Thyroid gland (tissue), 4 donors: ENCODE measurements at regions not wholly inside any gene's neighbourhood (a gene's known extent, or its start where the extent isn't known, plus 50 kb on each side); places are given as distances from the start of the nearest gene placed in this dataset.

Experiments
- DNase-seq, 2 donors: peaks; one replicate each; pipeline ENCODE4 v3.0.0-alpha.2; 2019
- H3K27ac ChIP-seq, 3 donors: fragments of 200-600 bp; sonication (generic); 1 replicate in 2 of 3; 2 replicates in 1 of 3; pipeline ENCODE4 v1.5.1; 2016 to 2019; ENCODE audit warnings: mild to moderate bottlenecking in 1 of 3, moderate library complexity in 1 of 3
- H3K27me3 ChIP-seq: fragments of 200-600 bp; sonication (generic); one replicate; pipeline ENCODE4 v1.5.1; 2019
- H3K36me3 ChIP-seq, 2 donors: fragments of 200-600 bp; sonication (generic); one replicate each; pipeline ENCODE4 v1.5.1; 2016 to 2019
- H3K4me1 ChIP-seq, 2 donors: fragments of 200-600 bp; sonication (generic); one replicate each; pipeline ENCODE4 v1.5.1; 2017 to 2019
- H3K4me3 ChIP-seq, 3 donors: fragments of 200-600 bp; sonication (generic); replicated peaks in 1 of 3; 1 replicate in 2 of 3; 2 replicates in 1 of 3; pipeline ENCODE4 v1.5.1; 2016; ENCODE audit warnings: mild to moderate bottlenecking in 1 of 3
- H3K9me3 ChIP-seq: fragments of 200-600 bp; sonication (generic); one replicate; pipeline ENCODE4 v1.5.1; 2017
- CTCF ChIP-seq, 6 experiments: fragments of 200-600 bp in 3 of 6; fragments of 450-650 bp in 3 of 6; sonication (generic) in 3 of 6; IDR thresholded peaks; one replicate each; pipeline ENCODE4 v1.5.1; 2016 to 2019; ENCODE audit warnings: antibody characterized with exemption in 6 of 6, mild to moderate bottlenecking in 2 of 6, inconsistent platforms in 1 of 6, moderate library complexity in 1 of 6
- POLR2A ChIP-seq, 2 donors: fragments of 450-650 bp; IDR thresholded peaks; one replicate each; pipeline ENCODE4 v1.6.1; 2017; ENCODE audit warnings: antibody characterized with exemption in 2 of 2, mild to moderate bottlenecking in 2 of 2, moderate library complexity in 1 of 2
- WGBS, 2 donors: methylation state at CpG; one replicate each; pipeline ENCODE4 v1.1.5; 2017; 5-methylcytosine and 5-hydroxymethylcytosine counted together
- intact Hi-C: fragments of 100-400 bp; cut with DNase I; formaldehyde crosslinking; loops from one replicate; pipeline ENCODE4 v1.15.1; 2023

GRCh38 chr10:3668276-3668965, 116.6 kb downstream of the KLF6 start:
- intact Hi-C loops = no loop called here
- Histone ChIP-seq H3K9me3 (no peaks in the 10 kb centered on the region), H3K4me3 (no peak overlapping the region), H3K27me3 (no peaks in the 10 kb centered on the region), H3K36me3 (no peaks in the 10 kb centered on the region), H3K4me1 (peaks cover 0 to 5% of the 10 kb centered on the region in 2 donors), H3K27ac (peak overlapping the region; percentile 21 to 77 (median 63))
- TF ChIP-seq POLR2A (IDR thresholded peaks at IDR 0.05) = peak in 1 of 2 donors; percentile 25
- TF ChIP-seq CTCF (IDR thresholded peaks at IDR 0.05) = no peak
- 27 to 37% methylated on average over 21 of the region's 21 CpGs for WGBS, 2 donors
- peak; percentile 60 to 78 for DNase-seq

GRCh38 chr10:3666525-3667302, 118.3 kb downstream of the KLF6 start:
- Histone ChIP-seq H3K27me3 (no peaks in the 10 kb centered on the region), H3K9me3 (no peaks in the 10 kb centered on the region), H3K27ac (no peak overlapping the region), H3K36me3 (no peaks in the 10 kb centered on the region), H3K4me1 (peaks cover 0 to 5% of the 10 kb centered on the region in 2 donors), H3K4me3 (no peak overlapping the region)
- intact Hi-C loops = no loop called here
- DNase-seq = no peak
- TF ChIP-seq POLR2A (IDR thresholded peaks at IDR 0.05) (no peak), CTCF (IDR thresholded peaks at IDR 0.05) (no peak)
- 77 to 92% methylated on average over 12 to 14 of the region's 14 CpGs for WGBS, 2 donors

- no peak for DNase-seq
- TF ChIP-seq POLR2A (IDR thresholded peaks at IDR 0.05) (no peak), CTCF (IDR thresholded peaks at IDR 0.05) (no peak)
- intact Hi-C loops = no loop called here
- no peaks in the 10 kb centered on the region for H3K9me3 ChIP-seq
- H3K4me3 ChIP-seq = no peak overlapping the region
- peaks cover 0 to 5% of the 10 kb centered on the region in 2 donors for H3K4me1 ChIP-seq
- H3K27me3 ChIP-seq = no peaks in the 10 kb centered on the region
- H3K36me3 ChIP-seq = no peaks in the 10 kb centered on the region
- 86 to 93% methylated on average over 15 of the region's 15 CpGs for WGBS, 2 donors
- H3K27ac ChIP-seq = no peak overlapping the region
Measured at GRCh38 chr10:3665316-3665908, 119.6 kb downstream of the KLF6 start.

DNA sequence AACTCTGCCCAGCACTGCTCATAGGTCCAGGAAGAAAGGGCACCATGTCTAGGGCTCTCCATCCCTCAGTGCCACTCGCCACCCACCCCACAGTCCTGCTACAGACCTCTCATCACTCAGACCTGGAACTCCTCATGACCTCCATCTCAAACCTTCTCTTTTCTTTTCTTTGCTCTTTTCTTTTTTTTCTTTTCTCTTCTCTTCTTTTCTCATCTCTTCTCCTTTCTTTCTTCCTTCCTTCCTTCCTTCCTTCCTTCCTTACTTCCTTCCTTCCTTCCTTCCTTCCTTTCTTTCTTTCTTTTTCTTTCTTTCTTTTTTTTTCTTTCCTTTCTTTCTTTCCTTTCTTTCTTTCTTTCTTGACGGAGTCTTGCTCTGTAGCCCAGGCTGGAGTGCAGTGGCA, 122.2 kb downstream of the KLF6 start:
- TF ChIP-seq CTCF (IDR thresholded peaks at IDR 0.05) = no peak
- TF ChIP-seq POLR2A (IDR thresholded peaks at IDR 0.05) = no peak
- H3K27me3 ChIP-seq = no peaks in the 10 kb centered on the region
- no peak overlapping the region for H3K27ac ChIP-seq
- WGBS, 2 donors = 89 to 98% methylated on average over 2 of the region's 2 CpGs
- no peak for DNase-seq
- H3K36me3 ChIP-seq = no peaks in the 10 kb centered on the region
- no peaks in the 10 kb centered on the region for H3K9me3 ChIP-seq
- intact Hi-C loops = no loop called here
- H3K4me1 ChIP-seq = peaks cover 0 to 5% of the 10 kb centered on the region in 2 donors
- H3K4me3 ChIP-seq = no peak overlapping the region

GRCh38 chr10:3661271-3661670, 123.7 kb downstream of the KLF6 start:
- Histone ChIP-seq H3K36me3 (no peaks in the 10 kb centered on the region), H3K27me3 (no peaks in the 10 kb centered on the region), H3K27ac (no peak overlapping the region), H3K4me1 (no peaks in the 10 kb centered on the region), H3K9me3 (no peaks in the 10 kb centered on the region), H3K4me3 (no peak overlapping the region)
- WGBS, 2 donors = 90 to 95% methylated on average over 3 of the region's 3 CpGs
- no peak for DNase-seq
- intact Hi-C loops = no loop called here
- TF ChIP-seq POLR2A (IDR thresholded peaks at IDR 0.05) (no peak), CTCF (IDR thresholded peaks at IDR 0.05) (no peak)
